Activated CD4-positive, alpha-beta T cell treated with anti-CD3 and anti-CD28 coated beads, Interleukin-2, amount 10 ng/mL, durations not matched to agents 24 days and 14 days (primary cell): ENCODE measurements at regions not wholly inside any gene's neighbourhood (a gene's known extent, or its start where the extent isn't known, plus 50 kb on each side); places are given as distances from the start of the nearest gene placed in this dataset.
"Not testable (repeated sequence)": the region's sequence is repeated elsewhere in the genome, so short reads cannot be mapped to it uniquely, and the experiment has no call there.

Source experiments
- DNase-seq: peaks from one replicate; pipeline ENCODE4 v3.0.0; 2022
- H3K27ac Mint-ChIP-seq: one replicate; pipeline ENCODE4 v1.8.0; 2022; ENCODE audit warnings: mild to moderate bottlenecking, mixed read lengths
- H3K27me3 Mint-ChIP-seq: one replicate; pipeline ENCODE4 v1.8.0; 2022; ENCODE audit warnings: mixed read lengths
- H3K36me3 Mint-ChIP-seq: one replicate; pipeline ENCODE4 v1.8.0; 2022; ENCODE audit warnings: low read depth, mild to moderate bottlenecking, mixed read lengths
- H3K4me1 Mint-ChIP-seq: one replicate; pipeline ENCODE4 v1.8.0; 2021; ENCODE audit warnings: mixed read lengths
- H3K4me3 Mint-ChIP-seq: one replicate; pipeline ENCODE4 v1.8.0; 2022; ENCODE audit warnings: mild to moderate bottlenecking, moderate library complexity, mixed read lengths
- H3K9me3 Mint-ChIP-seq: one replicate; pipeline ENCODE4 v1.8.0; 2021; ENCODE audit warnings: mixed read lengths
- intact Hi-C: fragments of 100-400 bp; cut with micrococcal nuclease; formaldehyde crosslinking; loops from one replicate; pipeline ENCODE4 v1.15.1; 2023

- Mint-ChIP-seq H3K27ac (no peak overlapping the region), H3K4me3 (no peak overlapping the region), H3K4me1 (no peaks in the 10 kb centered on the region), H3K9me3 (no peaks in the 10 kb centered on the region), H3K36me3 (no peaks in the 10 kb centered on the region), H3K27me3 (peaks cover 3% of the 10 kb centered on the region)
- intact Hi-C loops, result no loop called here
- no peak for DNase-seq
Observed at GRCh38 chr1:90864681-90865080, 147.6 kb upstream of the BARHL2 start.

- H3K27ac Mint-ChIP-seq, result no peak overlapping the region
- H3K4me3 Mint-ChIP-seq, result no peak overlapping the region
- peaks cover 3% of the 10 kb centered on the region for H3K27me3 Mint-ChIP-seq
- intact Hi-C loops, result no loop called here
- DNase-seq, result no peak
- no peaks in the 10 kb centered on the region for H3K36me3 Mint-ChIP-seq
- no peaks in the 10 kb centered on the region for H3K9me3 Mint-ChIP-seq
- no peaks in the 10 kb centered on the region for H3K4me1 Mint-ChIP-seq
Observed at GRCh38 chr1:90862782-90863181, 145.7 kb upstream of the BARHL2 start.

- H3K9me3 Mint-ChIP-seq, H3K27ac Mint-ChIP-seq, DNase-seq, H3K4me1 Mint-ChIP-seq, intact Hi-C loops, H3K36me3 Mint-ChIP-seq, H3K4me3 Mint-ChIP-seq, H3K27me3 Mint-ChIP-seq: not testable (repeated sequence)
Observed at GRCh38 chr1:90861421-90861820, 144.3 kb upstream of the BARHL2 start.

- intact Hi-C loops, result no loop called here
- no peak for DNase-seq
- Mint-ChIP-seq H3K27ac (no peak overlapping the region), H3K4me3 (no peak overlapping the region), H3K36me3 (no peaks in the 10 kb centered on the region), H3K4me1 (peaks cover 7% of the 10 kb centered on the region), H3K9me3 (no peaks in the 10 kb centered on the region), H3K27me3 (peaks cover 29% of the 10 kb centered on the region)
Observed at GRCh38 chr1:90856463-90857007, 139.4 kb upstream of the BARHL2 start.

GRCh38 chr1:90854397-90854924 lies 137.4 kb upstream of the BARHL2 start:
- intact Hi-C loops, result no loop called here
- H3K36me3 Mint-ChIP-seq, result no peaks in the 10 kb centered on the region
- peaks cover 12% of the 10 kb centered on the region for H3K4me1 Mint-ChIP-seq
- no peak overlapping the region for H3K4me3 Mint-ChIP-seq
- H3K27me3 Mint-ChIP-seq, result peaks cover 42% of the 10 kb centered on the region
- DNase-seq, result no peak
- H3K27ac Mint-ChIP-seq, result no peak overlapping the region
- H3K9me3 Mint-ChIP-seq, result no peaks in the 10 kb centered on the region

- Mint-ChIP-seq H3K4me3 (peak overlapping the region; percentile 76), H3K27me3 (peaks cover 64% of the 10 kb centered on the region), H3K36me3 (no peaks in the 10 kb centered on the region), H3K9me3 (no peaks in the 10 kb centered on the region), H3K4me1 (peaks cover 12% of the 10 kb centered on the region), H3K27ac (no peak overlapping the region)
- intact Hi-C loops, result loop anchor here (1.0 kb wide), 1 partner anchor 171 kb away; the partner anchor contains the start of gene ZNF644
- DNase-seq, result no peak
Observed at GRCh38 chr1:90851711-90852050, 134.6 kb upstream of the BARHL2 start.

- H3K27me3 Mint-ChIP-seq, result peaks cover 68% of the 10 kb centered on the region
- peak overlapping the region; percentile 77 for H3K4me3 Mint-ChIP-seq
- DNase-seq, result peak; percentile 91
- H3K9me3 Mint-ChIP-seq, result no peaks in the 10 kb centered on the region
- H3K4me1 Mint-ChIP-seq, result peaks cover 12% of the 10 kb centered on the region
- intact Hi-C loops, result loop anchor here (1.0 kb wide), 1 partner anchor 171 kb away; the partner anchor contains the start of gene ZNF644
- H3K36me3 Mint-ChIP-seq, result no peaks in the 10 kb centered on the region
- H3K27ac Mint-ChIP-seq, result no peak overlapping the region
Observed at GRCh38 chr1:90850898-90851710, 134.0 kb upstream of the BARHL2 start.

- Mint-ChIP-seq H3K4me3 (peak overlapping the region; percentile 77), H3K9me3 (no peaks in the 10 kb centered on the region), H3K36me3 (no peaks in the 10 kb centered on the region), H3K4me1 (peaks cover 12% of the 10 kb centered on the region), H3K27me3 (peaks cover 71% of the 10 kb centered on the region), H3K27ac (no peak overlapping the region)
- intact Hi-C loops, result no loop called here
- peak; percentile 71 for DNase-seq
Observed at GRCh38 chr1:90850181-90850897, 133.2 kb upstream of the BARHL2 start.

- peaks cover 4% of the 10 kb centered on the region for H3K4me1 Mint-ChIP-seq
- H3K27me3 Mint-ChIP-seq, result peaks cover 90% of the 10 kb centered on the region
- DNase-seq, result no peak
- peaks cover 12% of the 10 kb centered on the region for H3K9me3 Mint-ChIP-seq
- H3K4me3 Mint-ChIP-seq, result no peak overlapping the region
- intact Hi-C loops, result no loop called here
- H3K27ac Mint-ChIP-seq, result no peak overlapping the region
- H3K36me3 Mint-ChIP-seq, result no peaks in the 10 kb centered on the region
Observed at GRCh38 chr1:90841473-90841872, 124.4 kb upstream of the BARHL2 start.

GRCh38 chr1:90840352-90840751 lies 123.2 kb upstream of the BARHL2 start:
- no peak for DNase-seq
- Mint-ChIP-seq H3K4me1 (peaks cover 7% of the 10 kb centered on the region), H3K4me3 (no peak overlapping the region), H3K27ac (no peak overlapping the region), H3K9me3 (peaks cover 12% of the 10 kb centered on the region), H3K36me3 (no peaks in the 10 kb centered on the region), H3K27me3 (peaks cover 87% of the 10 kb centered on the region)
- intact Hi-C loops, result no loop called here

- peaks cover 15% of the 10 kb centered on the region for H3K9me3 Mint-ChIP-seq
- peaks cover 87% of the 10 kb centered on the region for H3K27me3 Mint-ChIP-seq
Observed at GRCh38 chr1:90839323-90839722, 122.2 kb upstream of the BARHL2 start.

GRCh38 chr1:90838720-90839119 lies 121.6 kb upstream of the BARHL2 start:
- Mint-ChIP-seq H3K4me3 (no peak overlapping the region), H3K36me3 (no peaks in the 10 kb centered on the region), H3K27me3 (peaks cover 89% of the 10 kb centered on the region), H3K27ac (no peak overlapping the region), H3K4me1 (peaks cover 11% of the 10 kb centered on the region), H3K9me3 (peaks cover 20% of the 10 kb centered on the region)
- DNase-seq, result no peak
- intact Hi-C loops, result loop anchor here (1.0 kb wide), 1 partner anchor 126 kb away; no protein-coding TSS in a partner anchor

More at GRCh38 chr1:90839323-90839722, 122.2 kb upstream of the BARHL2 start:
- no peak for DNase-seq
- intact Hi-C loops, result no loop called here
- Mint-ChIP-seq H3K4me3 (no peak overlapping the region), H3K36me3 (no peaks in the 10 kb centered on the region), H3K27ac (no peak overlapping the region), H3K4me1 (peaks cover 11% of the 10 kb centered on the region)

- Mint-ChIP-seq H3K36me3 (no peaks in the 10 kb centered on the region), H3K27me3 (peaks cover 89% of the 10 kb centered on the region), H3K4me1 (peaks cover 11% of the 10 kb centered on the region), H3K27ac (no peak overlapping the region), H3K9me3 (peaks cover 20% of the 10 kb centered on the region), H3K4me3 (no peak overlapping the region)
- intact Hi-C loops, result no loop called here
- no peak for DNase-seq
Observed at GRCh38 chr1:90837420-90837819, 120.3 kb upstream of the BARHL2 start.

GRCh38 chr1:90836345-90836679 lies 119.2 kb upstream of the BARHL2 start:
- Mint-ChIP-seq H3K4me1 (peaks cover 11% of the 10 kb centered on the region), H3K27me3 (peaks cover 90% of the 10 kb centered on the region), H3K9me3 (peaks cover 20% of the 10 kb centered on the region), H3K27ac (no peak overlapping the region), H3K36me3 (no peaks in the 10 kb centered on the region), H3K4me3 (peak overlapping the region; percentile 3)
- intact Hi-C loops, result no loop called here
- no peak for DNase-seq
